Neural crest cell (in vitro differentiated cells): ENCODE measurements at regions not wholly inside any gene's neighbourhood (a gene's known extent, or its start where the extent isn't known, plus 50 kb on each side); places are given as distances from the start of the nearest gene placed in this dataset.
"Not testable (repeated sequence)": the region's sequence is repeated elsewhere in the genome, so short reads cannot be mapped to it uniquely, and the experiment has no call there.

Experiments
- DNase-seq: peaks from one replicate; pipeline ENCODE4 v3.0.0; 2021; ENCODE audit warnings: low read depth, mixed read lengths, low spot score
- H3K27ac Mint-ChIP-seq: one replicate; pipeline ENCODE4 v1.8.0; 2021; ENCODE audit warnings: mild to moderate bottlenecking, mixed read lengths; ENCODE audit not compliant: unreplicated experiment
- H3K27me3 Mint-ChIP-seq: 2 replicates; pipeline ENCODE4 v1.8.0; 2021; ENCODE audit warnings: low read depth, mild to moderate bottlenecking, mixed read lengths
- H3K36me3 Mint-ChIP-seq: 2 replicates; pipeline ENCODE4 v1.8.0; 2021; ENCODE audit warnings: low read depth, mild to moderate bottlenecking, mixed read lengths
- H3K4me1 Mint-ChIP-seq: 2 replicates; pipeline ENCODE4 v1.8.0; 2021; ENCODE audit warnings: mixed read lengths
- H3K4me3 Mint-ChIP-seq: one replicate; pipeline ENCODE4 v1.8.0; 2021; ENCODE audit warnings: mild to moderate bottlenecking, mixed read lengths
- H3K9me3 Mint-ChIP-seq: 2 replicates; pipeline ENCODE4 v1.8.0; 2021; ENCODE audit warnings: mixed read lengths
- CTCF ChIP-seq: fragments of 200-600 bp; sonication (generic); conservative IDR thresholded peaks from 2 replicates; pipeline ENCODE4 v1.5.0; 2021; ENCODE audit warnings: antibody characterized with exemption, mild to moderate bottlenecking

GRCh38 chr4:75285837-75286236 lies 228.4 kb downstream of the RCHY1 start:
- no peaks in the 10 kb centered on the region for H3K27me3 Mint-ChIP-seq
- TF ChIP-seq CTCF = no peak

GRCh38 chr4:75284831-75285230 lies 229.4 kb downstream of the RCHY1 start:
- no peak for DNase-seq
- H3K4me1 Mint-ChIP-seq = no peaks in the 10 kb centered on the region
- no peak overlapping the region for H3K4me3 Mint-ChIP-seq
- H3K9me3 Mint-ChIP-seq = no peaks in the 10 kb centered on the region
- H3K27me3 Mint-ChIP-seq = no peaks in the 10 kb centered on the region
- no peak for TF ChIP-seq CTCF
- no peaks in the 10 kb centered on the region for H3K36me3 Mint-ChIP-seq
- no peak overlapping the region for H3K27ac Mint-ChIP-seq

More at GRCh38 chr4:75285837-75286236, 228.4 kb downstream of the RCHY1 start:
- DNase-seq = no peak
- Mint-ChIP-seq H3K36me3 (no peaks in the 10 kb centered on the region), H3K27ac (no peak overlapping the region), H3K4me1 (no peaks in the 10 kb centered on the region), H3K9me3 (no peaks in the 10 kb centered on the region), H3K4me3 (no peak overlapping the region)

GRCh38 chr4:75280461-75280860 lies 233.7 kb downstream of the RCHY1 start:
- not testable (repeated sequence) for H3K27me3 Mint-ChIP-seq, DNase-seq, H3K4me1 Mint-ChIP-seq, H3K27ac Mint-ChIP-seq, H3K36me3 Mint-ChIP-seq, H3K9me3 Mint-ChIP-seq, H3K4me3 Mint-ChIP-seq

GRCh38 chr4:75259306-75259705 lies 254.9 kb downstream of the RCHY1 start:
- H3K4me1 Mint-ChIP-seq = peaks cover 16% of the 10 kb centered on the region
- peaks cover 5% of the 10 kb centered on the region for H3K9me3 Mint-ChIP-seq
- H3K27ac Mint-ChIP-seq = no peak overlapping the region
- H3K4me3 Mint-ChIP-seq = no peak overlapping the region
- no peaks in the 10 kb centered on the region for H3K27me3 Mint-ChIP-seq
- no peak for DNase-seq
- no peak for TF ChIP-seq CTCF
- H3K36me3 Mint-ChIP-seq = no peaks in the 10 kb centered on the region

GRCh38 chr4:75255261-75255660 lies 258.9 kb downstream of the RCHY1 start:
- DNase-seq = no peak

GRCh38 chr4:75254745-75255144 lies 259.5 kb downstream of the RCHY1 start:
- Mint-ChIP-seq H3K27ac (peak overlapping the region; percentile 27), H3K36me3 (no peaks in the 10 kb centered on the region), H3K9me3 (peaks cover 2% of the 10 kb centered on the region), H3K4me3 (no peak overlapping the region), H3K27me3 (no peaks in the 10 kb centered on the region), H3K4me1 (peaks cover 17% of the 10 kb centered on the region)
- no peak for TF ChIP-seq CTCF
- no peak for DNase-seq

More at GRCh38 chr4:75255261-75255660, 258.9 kb downstream of the RCHY1 start:
- Mint-ChIP-seq H3K27me3 (no peaks in the 10 kb centered on the region), H3K9me3 (peaks cover 2% of the 10 kb centered on the region), H3K4me3 (no peak overlapping the region), H3K4me1 (peaks cover 16% of the 10 kb centered on the region), H3K27ac (no peak overlapping the region), H3K36me3 (no peaks in the 10 kb centered on the region)
- TF ChIP-seq CTCF = no peak

GRCh38 chr4:75253094-75253493 lies 261.1 kb downstream of the RCHY1 start:
- H3K4me3 Mint-ChIP-seq, H3K36me3 Mint-ChIP-seq, H3K27me3 Mint-ChIP-seq: not testable (repeated sequence)

More at GRCh38 chr4:75253094-75253493, 261.1 kb downstream of the RCHY1 start:
- not testable (repeated sequence) for DNase-seq, H3K27ac Mint-ChIP-seq, H3K9me3 Mint-ChIP-seq
- H3K4me1 Mint-ChIP-seq = peaks cover 24% of the 10 kb centered on the region
